ENCODE measurements at regions not wholly inside any gene's neighbourhood (a gene's known extent, or its start where the extent isn't known, plus 50 kb on each side); places are given as distances from the start of the nearest gene placed in this dataset.
"Not testable (repeated sequence)": the region's sequence is repeated elsewhere in the genome, so short reads cannot be mapped to it uniquely, and the experiment has no call there.

DNA sequence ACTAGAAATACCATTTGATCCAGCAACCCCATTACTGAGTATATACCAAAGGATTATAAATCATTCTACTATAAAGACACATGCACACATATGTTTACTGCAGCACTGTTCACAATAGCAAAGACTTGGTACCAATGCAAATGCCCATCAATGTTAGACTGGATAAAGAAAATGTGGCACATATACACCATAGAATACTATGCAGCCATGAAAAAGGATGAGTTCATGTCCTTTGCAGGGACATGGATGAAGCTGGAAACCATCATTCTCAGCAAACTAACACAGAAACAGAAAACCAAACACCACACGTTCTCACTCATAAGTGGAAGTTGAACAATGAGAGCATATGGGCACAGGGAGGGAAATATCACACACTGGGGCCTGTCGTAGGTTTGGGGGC lies 106.0 kb downstream of the SPATA18 start:
- H3K4me2 ChIP-seq (ENCODE audit: low read depth, low read length); H4K20me1 ChIP-seq (ENCODE audit: insufficient read depth, low read length); H3K4me3 ChIP-seq (ENCODE audit: low read length); DNase-seq; H3K36me3 ChIP-seq (replicated peaks; ENCODE audit: insufficient read depth, low read length); H3K79me2 ChIP-seq (ENCODE audit: low read length); H3K9me3 ChIP-seq (replicated peaks; ENCODE audit: insufficient read depth, low read length); H3K9me2 ChIP-seq (replicated peaks; ENCODE audit: insufficient read depth, low read length); H3K9ac ChIP-seq (ENCODE audit: low read length); H3K27ac ChIP-seq (ENCODE audit: low read length); H3K27me3 ChIP-seq (replicated peaks; ENCODE audit: insufficient read depth, low read length); H3F3A ChIP-seq (ENCODE audit: insufficient read depth, low read length); H2AFZ ChIP-seq (ENCODE audit: low read length); H3K4me1 ChIP-seq (ENCODE audit: low read length): not testable (repeated sequence)

DNA sequence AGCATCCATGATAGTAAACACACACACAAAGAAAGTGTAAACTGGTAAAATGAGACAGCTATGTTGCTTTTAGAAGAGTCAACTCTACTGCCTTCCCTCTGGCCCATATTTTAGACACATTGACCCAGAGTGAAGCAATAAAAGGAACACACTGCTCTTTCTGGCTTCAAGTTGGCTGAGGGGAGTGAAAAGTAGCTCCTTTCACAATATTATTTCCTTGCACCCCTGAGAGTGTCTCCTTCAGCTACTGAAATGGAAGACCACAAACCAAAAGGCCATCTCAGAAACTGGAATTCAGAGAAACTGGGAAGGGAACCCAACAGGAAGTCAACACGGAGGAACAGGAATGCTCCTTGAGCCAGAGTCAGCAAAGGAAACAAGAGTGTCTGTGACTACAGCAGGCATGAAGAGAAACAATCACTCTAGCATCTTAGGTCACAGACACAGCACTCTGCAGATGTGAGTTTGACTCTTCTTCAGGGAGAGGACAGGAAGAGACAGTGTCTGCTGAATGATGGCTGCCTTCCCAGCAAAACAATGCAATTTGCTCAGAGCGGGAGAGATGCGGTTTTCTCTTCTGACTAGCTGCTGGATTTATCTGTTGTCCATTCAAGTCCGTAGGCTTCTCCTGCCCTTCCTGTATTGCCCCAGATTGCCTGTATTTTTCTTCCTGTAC lies 106.7 kb downstream of the SPATA18 start:
- H3K27ac ChIP-seq (ENCODE audit: low read length): no peak overlapping the region
- no peaks in the 10 kb centered on the region for H3K9me2 ChIP-seq (replicated peaks; ENCODE audit: insufficient read depth, low read length)
- no peak overlapping the region for H3K4me3 ChIP-seq (ENCODE audit: low read length)
- H4K20me1 ChIP-seq (ENCODE audit: insufficient read depth, low read length): no peaks in the 10 kb centered on the region
- no peaks in the 10 kb centered on the region for H3K9me3 ChIP-seq (replicated peaks; ENCODE audit: insufficient read depth, low read length)
- no peak for DNase-seq
- no peak overlapping the region for H2AFZ ChIP-seq (ENCODE audit: low read length)
- H3K4me1 ChIP-seq (ENCODE audit: low read length): no peaks in the 10 kb centered on the region
- H3K27me3 ChIP-seq (replicated peaks; ENCODE audit: insufficient read depth, low read length): no peaks in the 10 kb centered on the region
- no peak overlapping the region for H3K4me2 ChIP-seq (ENCODE audit: low read depth, low read length)
- no peaks in the 10 kb centered on the region for H3K79me2 ChIP-seq (ENCODE audit: low read length)
- H3K9ac ChIP-seq (ENCODE audit: low read length): no peak overlapping the region
- TF ChIP-seq, protein P1, sequence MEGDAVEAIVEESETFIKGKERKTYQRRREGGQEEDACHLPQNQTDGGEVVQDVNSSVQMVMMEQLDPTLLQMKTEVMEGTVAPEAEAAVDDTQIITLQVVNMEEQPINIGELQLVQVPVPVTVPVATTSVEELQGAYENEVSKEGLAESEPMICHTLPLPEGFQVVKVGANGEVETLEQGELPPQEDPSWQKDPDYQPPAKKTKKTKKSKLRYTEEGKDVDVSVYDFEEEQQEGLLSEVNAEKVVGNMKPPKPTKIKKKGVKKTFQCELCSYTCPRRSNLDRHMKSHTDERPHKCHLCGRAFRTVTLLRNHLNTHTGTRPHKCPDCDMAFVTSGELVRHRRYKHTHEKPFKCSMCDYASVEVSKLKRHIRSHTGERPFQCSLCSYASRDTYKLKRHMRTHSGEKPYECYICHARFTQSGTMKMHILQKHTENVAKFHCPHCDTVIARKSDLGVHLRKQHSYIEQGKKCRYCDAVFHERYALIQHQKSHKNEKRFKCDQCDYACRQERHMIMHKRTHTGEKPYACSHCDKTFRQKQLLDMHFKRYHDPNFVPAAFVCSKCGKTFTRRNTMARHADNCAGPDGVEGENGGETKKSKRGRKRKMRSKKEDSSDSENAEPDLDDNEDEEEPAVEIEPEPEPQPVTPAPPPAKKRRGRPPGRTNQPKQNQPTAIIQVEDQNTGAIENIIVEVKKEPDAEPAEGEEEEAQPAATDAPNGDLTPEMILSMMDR (IDR thresholded peaks at IDR 0.05; ENCODE audit: low read length): no peak
- TF ChIP-seq EZH2phosphoT487 (IDR thresholded peaks at IDR 0.05; ENCODE audit: low read length): no peak
- TF ChIP-seq EZH2 (optimal IDR thresholded peaks at IDR 0.05; ENCODE audit: low read depth, low read length): no peak
- H3F3A ChIP-seq (ENCODE audit: insufficient read depth, low read length): no peaks in the 10 kb centered on the region
- no peaks in the 10 kb centered on the region for H3K36me3 ChIP-seq (replicated peaks; ENCODE audit: insufficient read depth, low read length)

DNA sequence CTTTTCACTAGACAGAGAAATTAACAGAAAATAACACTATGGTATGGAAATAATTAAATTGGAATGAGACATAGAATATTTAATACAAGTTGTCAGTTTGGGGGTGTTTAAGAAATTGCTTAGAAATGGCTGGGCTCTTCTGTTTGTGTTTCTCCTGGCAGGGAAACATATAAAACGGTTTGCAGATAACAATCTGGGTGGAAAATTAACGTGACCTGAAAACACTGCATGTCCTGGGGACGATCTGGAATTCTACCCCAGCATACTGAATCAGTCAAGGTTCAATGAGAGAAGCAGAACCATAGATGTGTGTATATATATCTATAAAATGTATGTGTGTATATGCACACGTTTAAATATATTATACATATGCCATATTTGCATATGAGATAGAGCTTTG lies 109.8 kb downstream of the SPATA18 start:
- Histone ChIP-seq H2AFZ (ENCODE audit: low read length) (no peak overlapping the region), H3F3A (ENCODE audit: insufficient read depth, low read length) (no peaks in the 10 kb centered on the region), H4K20me1 (ENCODE audit: insufficient read depth, low read length) (no peaks in the 10 kb centered on the region), H3K36me3 (replicated peaks; ENCODE audit: insufficient read depth, low read length) (no peaks in the 10 kb centered on the region), H3K79me2 (ENCODE audit: low read length) (no peaks in the 10 kb centered on the region), H3K4me3 (ENCODE audit: low read length) (no peak overlapping the region), H3K9ac (ENCODE audit: low read length) (no peak overlapping the region), H3K4me2 (ENCODE audit: low read depth, low read length) (no peak overlapping the region), H3K27ac (ENCODE audit: low read length) (no peak overlapping the region), H3K9me3 (replicated peaks; ENCODE audit: insufficient read depth, low read length) (no peaks in the 10 kb centered on the region), H3K9me2 (replicated peaks; ENCODE audit: insufficient read depth, low read length) (no peaks in the 10 kb centered on the region), H3K4me1 (ENCODE audit: low read length) (no peaks in the 10 kb centered on the region), H3K27me3 (replicated peaks; ENCODE audit: insufficient read depth, low read length) (no peaks in the 10 kb centered on the region)
- TF ChIP-seq EZH2phosphoT487 (IDR thresholded peaks at IDR 0.05; ENCODE audit: low read length) (no peak), EZH2 (optimal IDR thresholded peaks at IDR 0.05; ENCODE audit: low read depth, low read length) (no peak)
- TF ChIP-seq, protein P1 (IDR thresholded peaks at IDR 0.05; ENCODE audit: low read length): no peak
- DNase-seq: no peak

DNA sequence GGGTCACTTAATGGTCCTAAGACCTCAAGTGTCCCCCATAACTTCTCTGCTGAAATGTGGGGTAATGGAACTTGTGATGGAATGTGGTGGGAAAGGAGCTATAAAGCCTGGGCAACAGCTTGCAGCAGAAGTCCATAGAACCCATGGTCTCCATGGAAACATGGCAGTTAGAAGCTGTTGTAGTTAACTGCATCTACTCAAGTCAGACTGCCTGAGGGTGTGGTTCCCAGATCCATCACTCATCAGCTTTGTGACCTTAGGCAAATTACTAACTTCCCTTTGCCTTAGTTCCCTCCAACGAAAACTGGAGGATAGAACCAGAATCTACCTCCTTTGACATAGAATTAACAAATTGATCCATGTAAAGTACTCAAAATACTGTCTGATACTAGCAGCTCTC lies 113.0 kb downstream of the SPATA18 start:
- Histone ChIP-seq H3K36me3 (replicated peaks; ENCODE audit: insufficient read depth, low read length) (no peaks in the 10 kb centered on the region), H3K4me1 (ENCODE audit: low read length) (no peaks in the 10 kb centered on the region), H3K9me2 (replicated peaks; ENCODE audit: insufficient read depth, low read length) (no peaks in the 10 kb centered on the region), H3K79me2 (ENCODE audit: low read length) (no peaks in the 10 kb centered on the region), H3F3A (ENCODE audit: insufficient read depth, low read length) (no peaks in the 10 kb centered on the region), H3K4me2 (ENCODE audit: low read depth, low read length) (no peak overlapping the region), H3K9me3 (replicated peaks; ENCODE audit: insufficient read depth, low read length) (no peaks in the 10 kb centered on the region), H3K27ac (ENCODE audit: low read length) (no peak overlapping the region), H2AFZ (ENCODE audit: low read length) (no peak overlapping the region), H4K20me1 (ENCODE audit: insufficient read depth, low read length) (no peaks in the 10 kb centered on the region), H3K27me3 (replicated peaks; ENCODE audit: insufficient read depth, low read length) (no peaks in the 10 kb centered on the region), H3K9ac (ENCODE audit: low read length) (no peak overlapping the region), H3K4me3 (ENCODE audit: low read length) (no peak overlapping the region)
- DNase-seq: no peak
- TF ChIP-seq EZH2phosphoT487 (IDR thresholded peaks at IDR 0.05; ENCODE audit: low read length): no peak
- TF ChIP-seq, protein P1 (IDR thresholded peaks at IDR 0.05; ENCODE audit: low read length): no peak
- TF ChIP-seq EZH2 (optimal IDR thresholded peaks at IDR 0.05; ENCODE audit: low read depth, low read length): no peak
